DMS79 treated with DMSO at 0.1 percent for 48 hours (cell line): ENCODE measurements at regions not wholly inside any gene's neighbourhood (a gene's known extent, or its start where the extent isn't known, plus 50 kb on each side); places are given as distances from the start of the nearest gene placed in this dataset.
"Not testable (repeated sequence)": the region's sequence is repeated elsewhere in the genome, so short reads cannot be mapped to it uniquely, and the experiment has no call there.

Experiments used
- DNase-seq: peaks from one replicate; lab custom pipeline; 2025; lab: John Stamatoyannopoulos, UW

DNA sequence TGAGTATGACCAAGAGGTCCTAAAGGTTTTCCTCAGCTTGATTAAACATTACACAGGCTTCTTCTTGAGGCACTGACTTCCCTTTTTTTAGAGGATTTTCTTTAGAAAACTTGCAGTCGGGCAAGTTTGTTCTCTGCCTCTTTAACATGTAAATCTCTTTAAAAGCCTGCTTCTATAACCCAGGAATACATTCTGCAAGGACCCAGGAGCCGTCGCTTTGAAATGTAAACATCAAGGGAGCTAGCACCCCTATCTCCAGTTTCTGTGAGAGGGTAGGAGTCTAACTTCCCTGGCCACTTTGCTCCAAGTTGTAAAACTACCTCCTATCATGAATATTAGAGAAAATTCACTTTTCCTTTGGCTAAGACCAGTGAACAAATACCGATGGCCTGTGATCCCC lies 201.5 kb upstream of the CPHXL start:
- no peak for DNase-seq

GRCh38 chr16:75928295-75928694 lies 202.0 kb upstream of the CPHXL start:
- DNase-seq, result no peak

DNA sequence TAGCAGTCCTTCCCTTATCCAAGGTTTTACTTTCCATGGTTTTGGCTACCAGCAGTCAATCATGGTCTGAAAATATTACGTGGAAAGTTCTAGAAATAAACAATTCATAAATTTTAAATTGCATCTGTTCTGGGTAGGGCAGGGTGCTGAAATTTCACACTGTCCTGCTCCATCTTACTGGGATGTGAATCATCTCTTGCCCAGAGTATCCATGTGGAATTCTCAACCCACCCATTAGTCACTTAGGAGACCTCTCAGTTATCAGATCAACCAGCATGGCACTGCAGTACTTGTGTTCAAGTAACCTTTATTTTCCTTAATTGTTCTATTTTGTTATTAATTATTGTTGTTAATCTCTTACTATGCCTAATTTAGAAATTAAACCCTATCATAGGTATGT lies 202.8 kb upstream of the CPHXL start:
- DNase-seq, result no peak

DNA sequence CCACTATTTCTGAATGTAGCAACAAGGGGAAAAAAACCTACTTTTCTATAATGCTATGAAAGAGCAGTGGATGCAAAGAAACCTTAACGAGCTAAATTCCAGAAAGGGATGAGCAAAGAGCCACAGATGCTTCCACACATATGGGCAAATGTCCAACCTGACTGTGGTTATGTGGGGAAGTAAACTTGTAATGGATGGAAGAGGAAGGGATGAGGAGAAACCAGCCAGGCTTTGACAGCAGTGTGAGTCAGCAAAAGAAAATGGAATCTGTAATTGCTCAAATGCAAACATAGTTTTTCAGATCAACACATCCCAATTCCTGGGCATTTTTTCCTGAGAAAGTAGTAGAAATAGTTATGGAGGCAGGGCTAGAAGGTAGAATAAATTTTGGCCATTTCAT lies 204.8 kb upstream of the CPHXL start:
- DNase-seq, result no peak

GRCh38 chr16:75931970-75932369 lies 205.7 kb upstream of the CPHXL start:
- no peak for DNase-seq

DNA sequence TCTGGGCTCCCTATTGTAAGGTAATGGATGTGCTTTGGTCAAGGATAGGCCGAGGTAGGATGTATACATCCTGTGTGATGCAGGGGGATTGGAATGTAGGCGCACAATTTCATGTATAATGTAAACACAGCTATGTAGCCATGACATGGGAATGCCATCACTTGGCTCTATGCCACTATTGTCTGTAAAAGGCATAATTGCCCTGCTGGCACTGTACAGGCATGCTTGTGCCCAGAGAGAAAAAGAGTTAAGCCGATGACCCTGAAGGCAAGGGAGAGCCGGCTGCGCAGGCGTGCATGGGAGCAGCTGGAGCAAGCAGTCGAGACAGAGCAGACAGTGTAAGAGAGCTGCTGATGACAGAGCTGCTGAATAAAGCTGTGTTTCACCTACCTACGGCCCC lies 212.5 kb upstream of the CPHXL start:
- DNase-seq, result no peak

- DNase-seq, result no peak
Observed at GRCh38 chr16:75942351-75942750, 216.1 kb upstream of the CPHXL start.

DNA sequence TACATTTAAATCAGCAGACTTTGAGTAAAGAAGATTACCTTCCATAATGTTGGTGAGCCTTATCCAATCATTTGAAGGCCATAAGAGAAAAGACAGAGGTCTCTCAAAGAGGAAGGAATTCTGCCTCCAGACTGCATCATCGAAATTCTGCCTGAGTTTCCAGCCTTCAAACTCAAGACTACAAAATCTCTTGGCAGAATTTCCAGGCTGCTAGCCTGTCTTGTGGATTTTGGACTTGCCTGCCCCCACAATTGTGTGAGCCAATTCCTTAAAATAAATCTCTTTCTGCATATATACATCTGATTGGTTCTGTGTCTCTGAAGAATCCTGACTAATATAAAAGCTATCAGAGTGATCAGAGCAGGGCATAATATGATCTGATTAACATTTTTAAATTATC lies 216.6 kb upstream of the CPHXL start:
- no peak for DNase-seq

DNA sequence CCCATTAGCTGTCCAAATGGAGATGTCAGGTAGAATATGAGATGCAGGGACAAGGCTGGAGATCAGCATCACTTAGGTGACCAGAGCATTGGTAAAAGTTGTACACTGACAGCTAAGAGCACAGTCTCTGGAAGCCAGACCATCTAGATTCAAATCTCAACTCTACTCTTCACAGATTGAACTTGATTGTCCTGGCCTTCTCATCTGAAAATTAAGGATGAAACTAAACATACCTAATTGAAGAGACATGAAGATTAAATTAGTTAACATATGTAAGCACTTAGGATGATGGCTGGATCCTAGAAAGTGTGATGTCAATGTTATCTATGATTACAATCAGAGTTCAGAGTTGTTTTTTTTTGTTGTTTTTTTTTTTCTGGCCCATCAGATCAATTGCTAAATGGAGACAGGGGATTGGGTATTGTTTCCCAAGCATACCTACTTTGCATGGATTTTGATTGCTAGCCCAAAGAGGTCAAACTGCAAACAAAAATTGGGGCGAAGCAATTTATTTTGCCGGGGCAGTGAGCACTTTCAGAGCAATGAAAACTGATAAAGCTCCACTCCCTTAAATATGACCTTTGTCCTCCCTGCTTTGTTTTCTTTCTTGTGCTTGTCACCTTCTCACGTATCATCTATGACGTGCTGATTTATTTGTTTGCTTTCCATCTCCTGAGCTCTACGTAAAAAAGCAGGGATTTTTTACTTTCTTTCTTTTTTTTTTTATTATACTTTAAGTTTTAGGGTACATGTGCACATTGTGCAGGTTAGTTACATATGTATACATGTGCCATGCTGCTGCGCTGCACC lies 217.6 kb upstream of the CPHXL start:
- DNase-seq, result no peak

DNA sequence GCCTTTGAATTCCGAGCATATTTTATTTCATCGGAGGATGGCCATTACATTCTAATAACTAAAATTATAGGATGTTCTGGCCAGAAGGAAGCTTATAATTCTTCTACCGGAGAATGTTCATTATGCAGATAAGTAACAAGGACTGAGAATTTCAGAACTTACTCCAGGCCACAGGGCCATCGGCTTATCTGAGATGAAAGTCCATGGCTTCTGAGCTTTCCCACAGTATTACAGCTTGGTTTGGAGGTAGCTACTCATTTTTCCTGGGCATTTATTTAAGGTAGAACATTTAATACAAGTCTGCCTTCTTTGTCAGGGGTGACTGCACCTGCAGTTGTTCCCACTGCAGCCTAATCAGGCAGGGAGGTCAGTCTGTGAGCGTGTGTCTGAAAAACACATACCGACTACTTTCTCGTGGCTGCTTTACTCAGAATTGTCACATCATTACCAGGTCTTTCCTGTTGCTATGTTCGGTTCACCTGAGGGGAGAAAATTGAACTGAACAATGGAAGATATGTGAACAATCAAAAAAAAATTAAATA lies 219.7 kb upstream of the CPHXL start:
- DNase-seq, result no peak

DNA sequence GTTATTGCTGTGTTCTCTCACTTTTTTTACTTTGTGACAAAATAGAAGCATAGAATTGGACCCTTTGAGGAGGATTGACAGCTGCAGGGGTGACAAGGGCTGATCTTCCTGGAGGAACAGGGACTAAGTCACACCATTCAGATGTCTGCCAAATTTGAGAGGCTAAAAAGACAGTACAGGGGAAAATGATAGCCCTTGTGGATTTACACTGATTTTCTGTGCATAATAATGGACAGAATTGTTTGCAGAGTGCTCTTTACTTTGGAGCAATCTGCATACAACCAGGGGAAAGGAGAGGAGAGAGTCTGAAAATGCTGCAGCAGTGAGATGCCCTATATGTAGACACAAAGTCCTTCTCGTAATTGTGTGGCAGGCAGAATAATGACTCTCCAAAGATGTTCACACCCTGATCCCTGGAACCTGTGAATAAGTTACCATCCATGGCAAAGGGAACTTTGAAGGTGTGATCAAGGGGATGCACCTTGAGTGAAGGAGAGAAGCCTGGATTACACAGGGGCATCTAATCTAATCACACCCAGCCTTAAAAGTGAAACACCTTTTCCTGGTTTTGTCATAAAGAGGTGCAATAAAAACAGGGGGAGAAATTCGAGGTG lies 221.4 kb upstream of the CPHXL start:
- DNase-seq, result no peak

DNA sequence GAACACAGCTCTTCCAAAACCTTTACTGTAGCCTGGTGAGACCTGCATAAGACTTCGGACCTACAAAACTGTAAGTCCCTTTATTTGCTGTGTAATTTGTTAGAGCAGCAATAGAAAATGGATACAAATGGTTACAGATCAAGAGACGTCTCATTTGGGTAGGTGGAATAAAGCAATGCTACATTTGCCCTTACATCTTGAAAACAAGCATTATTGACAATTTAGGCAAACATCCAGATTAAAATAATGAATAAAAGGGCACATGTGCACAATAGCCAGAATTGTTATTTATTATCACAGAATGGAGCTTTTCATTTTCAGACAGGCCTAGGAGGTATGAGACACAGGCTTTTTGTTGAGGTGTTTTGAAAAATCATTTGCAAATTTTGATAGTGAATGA lies 222.2 kb upstream of the CPHXL start:
- no peak for DNase-seq

DNA sequence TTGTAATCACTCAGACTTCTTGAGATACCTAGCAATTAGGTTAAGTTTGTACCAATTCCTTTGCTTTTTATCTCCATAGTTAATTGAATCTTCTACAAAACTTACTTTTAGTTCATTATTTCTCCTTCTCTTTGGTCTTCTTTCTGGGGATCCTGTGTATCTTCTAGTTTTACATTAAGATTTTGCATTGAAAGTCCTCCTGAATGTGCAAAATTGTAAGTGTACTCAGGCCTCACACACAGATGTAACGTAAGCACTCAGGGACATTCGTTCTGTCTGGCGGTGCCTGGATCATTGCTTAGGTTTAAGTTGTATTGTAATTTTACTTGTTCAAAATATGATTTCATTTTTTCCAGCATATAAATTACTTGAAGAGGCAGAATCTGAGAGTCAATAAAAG lies 222.6 kb upstream of the CPHXL start:
- no peak for DNase-seq

DNA sequence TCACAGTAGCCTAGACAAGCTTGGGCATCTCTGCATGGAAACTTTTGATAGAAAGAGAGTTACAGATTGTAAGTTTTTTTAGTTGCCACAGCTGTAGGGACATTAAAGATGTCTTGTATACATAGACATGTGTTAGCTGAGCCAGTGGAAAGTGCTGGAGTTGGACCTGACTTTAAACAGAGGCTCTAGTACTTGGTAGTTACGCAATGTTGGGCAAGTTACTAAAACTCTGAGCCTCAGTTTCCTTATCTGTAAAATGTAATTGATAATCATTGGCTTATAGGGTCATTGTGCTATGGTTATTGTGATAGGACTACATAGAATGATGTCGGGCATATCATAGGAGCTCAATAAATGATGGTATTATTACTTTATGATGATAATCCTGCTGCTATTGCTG lies 225.8 kb upstream of the CPHXL start:
- no peak for DNase-seq

- DNase-seq, result no peak
Observed at GRCh38 chr16:75957870-75958269, 231.6 kb upstream of the CPHXL start.

- no peak for DNase-seq
Observed at GRCh38 chr16:75965504-75966374, 239.4 kb upstream of the CPHXL start.

GRCh38 chr16:75969120-75969519 lies 242.8 kb upstream of the CPHXL start:
- DNase-seq, result not testable (repeated sequence)

- no peak for DNase-seq
Observed at GRCh38 chr16:75971334-75971733, 245.0 kb upstream of the CPHXL start.

GRCh38 chr16:75983296-75983695 lies 257.0 kb upstream of the CPHXL start:
- DNase-seq, result no peak

- no peak for DNase-seq
Observed at GRCh38 chr16:75983741-75984381, 257.6 kb upstream of the CPHXL start.

DNA sequence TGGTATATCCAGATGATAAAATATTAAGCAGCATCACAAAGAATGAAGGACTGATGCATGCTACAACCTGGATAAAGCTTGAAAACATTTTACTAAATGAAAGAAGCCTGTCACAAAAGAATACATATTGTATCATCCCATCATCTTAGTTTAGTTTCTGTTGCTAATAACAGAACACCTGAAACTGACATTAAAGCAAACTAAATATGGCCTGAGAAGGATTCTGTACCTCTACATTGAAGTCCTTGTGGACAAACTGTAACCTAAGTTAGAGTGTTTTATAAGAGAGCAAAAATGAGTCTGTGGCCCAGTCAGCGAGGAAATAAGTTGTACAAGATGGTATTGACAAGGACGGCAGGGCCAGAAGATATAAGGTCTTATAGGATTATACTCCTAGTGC lies 261.0 kb upstream of the CPHXL start:
- no peak for DNase-seq

DNA sequence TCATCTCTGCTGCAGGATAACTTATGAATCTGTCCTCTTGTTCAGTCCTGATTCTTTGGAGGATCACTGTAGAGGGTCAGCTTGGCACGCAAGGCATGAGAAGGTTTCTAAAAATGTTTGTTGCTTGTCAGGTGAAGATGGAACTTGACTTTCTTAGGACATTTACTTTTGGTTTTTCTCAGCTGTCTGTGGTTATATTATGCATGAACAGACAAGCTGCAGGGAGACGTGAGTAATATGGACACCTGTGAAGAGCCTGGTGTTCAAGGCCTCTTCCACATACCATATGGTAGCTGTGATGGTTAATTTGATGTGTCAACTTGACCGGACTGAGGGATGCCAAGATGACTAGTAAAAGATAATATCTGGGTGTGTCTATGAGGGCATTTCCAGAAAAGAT lies 270.2 kb upstream of the CPHXL start:
- no peak for DNase-seq
